MM.1S (cell line): ENCODE measurements at regions not wholly inside any gene's neighbourhood (a gene's known extent, or its start where the extent isn't known, plus 50 kb on each side); places are given as distances from the start of the nearest gene placed in this dataset.

ENCODE experiments used
- DNase-seq: peaks from one replicate; pipeline ENCODE4 v3.0.0-alpha.2; 2015
- H2AFZ ChIP-seq: fragments of 300-600 bp; sonication (generic); 2 replicates; pipeline ENCODE4 v1.6.0; 2016; ENCODE audit warnings: antibody characterized with exemption, low read length
- H3F3A ChIP-seq: fragments of 300-600 bp; sonication (generic); 2 replicates; pipeline ENCODE4 v1.6.1; 2016; ENCODE audit warnings: mild to moderate bottlenecking, antibody characterized with exemption, low read length, moderate library complexity, mixed read lengths; ENCODE audit not compliant: insufficient read depth
- H3K27ac ChIP-seq: fragments of 300-600 bp; sonication (generic); 2 replicates; pipeline ENCODE4 v1.5.1; 2016; ENCODE audit warnings: mild to moderate bottlenecking, low read length
- H3K27me3 ChIP-seq: fragments of 300-600 bp; sonication (generic); replicated peaks from 2 replicates; pipeline ENCODE4 v1.6.0; 2016; ENCODE audit warnings: low read length; ENCODE audit not compliant: insufficient read depth
- H3K36me3 ChIP-seq: fragments of 300-600 bp; sonication (generic); replicated peaks from 2 replicates; pipeline ENCODE4 v1.6.1; 2016; ENCODE audit warnings: mild to moderate bottlenecking, low read length, mixed read lengths; ENCODE audit not compliant: insufficient read depth
- H3K4me1 ChIP-seq: fragments of 300-600 bp; sonication (generic); 2 replicates; pipeline ENCODE4 v1.6.1; 2016; ENCODE audit warnings: low read length, mixed read lengths
- H3K4me2 ChIP-seq: fragments of 300-600 bp; sonication (generic); 2 replicates; pipeline ENCODE4 v1.6.0; 2016; ENCODE audit warnings: low read depth, low read length
- H3K4me3 ChIP-seq: fragments of 300-600 bp; sonication (generic); 2 replicates; pipeline ENCODE4 v1.5.1; 2016; ENCODE audit warnings: low read length, mixed read lengths
- H3K79me2 ChIP-seq: fragments of 300-600 bp; sonication (generic); 2 replicates; pipeline ENCODE4 v1.6.1; 2016; ENCODE audit warnings: mixed run types, low read length, mixed read lengths
- H3K9ac ChIP-seq: fragments of 300-600 bp; sonication (generic); 2 replicates; pipeline ENCODE4 v1.6.1; 2016; ENCODE audit warnings: low read length, mixed read lengths
- H3K9me2 ChIP-seq: fragments of 300-600 bp; sonication (generic); replicated peaks from 2 replicates; pipeline ENCODE4 v1.6.1; 2016; ENCODE audit warnings: mild to moderate bottlenecking, low read length, mixed read lengths; ENCODE audit not compliant: insufficient read depth
- H3K9me3 ChIP-seq: fragments of 300-600 bp; sonication (generic); replicated peaks from 2 replicates; pipeline ENCODE4 v1.6.1; 2016; ENCODE audit warnings: mild to moderate bottlenecking, low read length, mixed read lengths; ENCODE audit not compliant: insufficient read depth
- H4K20me1 ChIP-seq: fragments of 300-600 bp; sonication (generic); 2 replicates; pipeline ENCODE4 v1.6.1; 2016; ENCODE audit warnings: mild to moderate bottlenecking, low read length, moderate library complexity, mixed read lengths; ENCODE audit not compliant: insufficient read depth
- CTCF ChIP-seq: fragments of 300-600 bp; sonication (generic); IDR thresholded peaks from 2 replicates; pipeline ENCODE4 v1.5.1; 2016; ENCODE audit warnings: antibody characterized with exemption, low read length, mixed read lengths
- EZH2 ChIP-seq: fragments of 300-600 bp; sonication (generic); optimal IDR thresholded peaks from 2 replicates; pipeline ENCODE3; 2017; ENCODE audit warnings: low read depth, mild to moderate bottlenecking, antibody characterized with exemption, low read length, mixed read lengths
- EZH2phosphoT487 ChIP-seq: fragments of 300-600 bp; sonication (generic); IDR thresholded peaks from 2 replicates; pipeline ENCODE4 v1.6.1; 2018; ENCODE audit warnings: antibody characterized with exemption, low read length

- no peak overlapping the region for H3K4me3 ChIP-seq
- no peaks in the 10 kb centered on the region for H4K20me1 ChIP-seq
- H3F3A ChIP-seq: no peaks in the 10 kb centered on the region
- H3K27ac ChIP-seq: no peak overlapping the region
- TF ChIP-seq EZH2 (no peak), EZH2phosphoT487 (no peak), CTCF (no peak)
- no peaks in the 10 kb centered on the region for H3K4me1 ChIP-seq
- no peaks in the 10 kb centered on the region for H3K27me3 ChIP-seq
- no peaks in the 10 kb centered on the region for H3K9me3 ChIP-seq
- H3K9me2 ChIP-seq: no peaks in the 10 kb centered on the region
- no peaks in the 10 kb centered on the region for H3K36me3 ChIP-seq
- H3K9ac ChIP-seq: no peak overlapping the region
- H3K4me2 ChIP-seq: no peak overlapping the region
- H3K79me2 ChIP-seq: no peaks in the 10 kb centered on the region
- DNase-seq: no peak
- no peak overlapping the region for H2AFZ ChIP-seq
Measured at GRCh38 chr13:104006625-104007075, 940.4 kb upstream of the SLC10A2 start.

GRCh38 chr13:104004572-104004971 is 938.4 kb upstream of the SLC10A2 start:
- H3K27me3 ChIP-seq: no peaks in the 10 kb centered on the region
- H3F3A ChIP-seq: no peaks in the 10 kb centered on the region
- H3K9me3 ChIP-seq: no peaks in the 10 kb centered on the region
- H3K27ac ChIP-seq: no peak overlapping the region
- no peaks in the 10 kb centered on the region for H3K4me1 ChIP-seq
- H3K36me3 ChIP-seq: no peaks in the 10 kb centered on the region
- H3K4me3 ChIP-seq: no peak overlapping the region
- H3K9me2 ChIP-seq: no peaks in the 10 kb centered on the region
- no peak overlapping the region for H3K9ac ChIP-seq
- no peak for DNase-seq
- no peak overlapping the region for H3K4me2 ChIP-seq
- TF ChIP-seq CTCF: no peak
- no peak for TF ChIP-seq EZH2
- H2AFZ ChIP-seq: no peak overlapping the region
- no peaks in the 10 kb centered on the region for H3K79me2 ChIP-seq
- no peaks in the 10 kb centered on the region for H4K20me1 ChIP-seq

- H2AFZ ChIP-seq: no peak overlapping the region
Measured at GRCh38 chr13:104002216-104002615, 936.0 kb upstream of the SLC10A2 start.

More at GRCh38 chr13:104002216-104002615, 936.0 kb upstream of the SLC10A2 start:
- Histone ChIP-seq H3F3A (no peaks in the 10 kb centered on the region), H3K9me2 (no peaks in the 10 kb centered on the region), H3K4me3 (no peak overlapping the region), H4K20me1 (no peaks in the 10 kb centered on the region), H3K4me1 (no peaks in the 10 kb centered on the region), H3K4me2 (no peak overlapping the region), H3K79me2 (no peaks in the 10 kb centered on the region), H3K36me3 (no peaks in the 10 kb centered on the region), H3K27ac (no peak overlapping the region), H3K9me3 (no peaks in the 10 kb centered on the region), H3K9ac (no peak overlapping the region), H3K27me3 (no peaks in the 10 kb centered on the region)
- TF ChIP-seq EZH2: no peak
- no peak for TF ChIP-seq CTCF
- TF ChIP-seq EZH2phosphoT487: no peak
- no peak for DNase-seq
